HL-60/S4 treated with retinoic acid at 250 ng/mL for 4 days and 3 days (cell line): ENCODE measurements at regions not wholly inside any gene's neighbourhood (a gene's known extent, or its start where the extent isn't known, plus 50 kb on each side); places are given as distances from the start of the nearest gene placed in this dataset.
"Not testable (repeated sequence)": the region's sequence is repeated elsewhere in the genome, so short reads cannot be mapped to it uniquely, and the experiment has no call there.

Experiments used
- in situ Hi-C: fragments of 300-500 bp; cut with MboI; formaldehyde crosslinking; loops from 2 replicates; pipeline ENCODE4 v1.7.0; 2022; ENCODE audit warnings: low sequenced_read_pairs

GRCh38 chr22:22946131-22946530, 58.5 kb downstream of the IGLL5 start:
- in situ Hi-C loops = no loop called here

GRCh38 chr22:22948651-22949571, 61.3 kb downstream of the IGLL5 start:
- in situ Hi-C loops = no loop called here

GRCh38 chr22:22949953-22950352, 62.3 kb downstream of the IGLL5 start:
- in situ Hi-C loops = no loop called here

GRCh38 chr22:22951035-22951434, 63.4 kb downstream of the IGLL5 start:
- in situ Hi-C loops = no loop called here

GRCh38 chr22:22952531-22953280, 65.1 kb downstream of the IGLL5 start:
- in situ Hi-C loops = no loop called here

- in situ Hi-C loops = no loop called here
These were observed 66.2 kb downstream of the IGLL5 start for GRCh38 chr22:22953791-22954190.

- in situ Hi-C loops = no loop called here
These were observed 67.0 kb downstream of the IGLL5 start for GRCh38 chr22:22954656-22955055.

- in situ Hi-C loops = no loop called here
These were observed 67.7 kb downstream of the IGLL5 start for GRCh38 chr22:22955276-22955798.

GRCh38 chr22:22955866-22956535, 68.4 kb downstream of the IGLL5 start:
- in situ Hi-C loops = no loop called here

- in situ Hi-C loops = no loop called here
These were observed 69.5 kb downstream of the IGLL5 start for GRCh38 chr22:22957090-22957489.

- in situ Hi-C loops = no loop called here
These were observed 71.0 kb downstream of the IGLL5 start for GRCh38 chr22:22958621-22959020.

- in situ Hi-C loops = no loop called here
These were observed 71.7 kb downstream of the IGLL5 start for GRCh38 chr22:22959147-22959827.

- in situ Hi-C loops = loop anchor here (10.0 kb wide), 2 partner anchors 164 to 334 kb away; no protein-coding TSS in a partner anchor
These were observed 72.7 kb downstream of the IGLL5 start for GRCh38 chr22:22960307-22960706.

- in situ Hi-C loops = loop anchor here (10.0 kb wide), 2 partner anchors 163 to 333 kb away; no protein-coding TSS in a partner anchor
These were observed 74.0 kb downstream of the IGLL5 start for GRCh38 chr22:22961574-22961973.

GRCh38 chr22:22968366-22968765, 80.8 kb downstream of the IGLL5 start:
- in situ Hi-C loops = loop anchor here (10.0 kb wide), 2 partner anchors 156 to 326 kb away; no protein-coding TSS in a partner anchor

GRCh38 chr22:22972605-22973004, 85.0 kb downstream of the IGLL5 start:
- in situ Hi-C loops = not testable (repeated sequence)

GRCh38 chr22:22973336-22973735, 85.7 kb downstream of the IGLL5 start:
- in situ Hi-C loops = no loop called here

- in situ Hi-C loops = no loop called here
These were observed 86.5 kb downstream of the IGLL5 start for GRCh38 chr22:22974156-22974555.

- in situ Hi-C loops = no loop called here
These were observed 87.4 kb downstream of the IGLL5 start for GRCh38 chr22:22974795-22975580.
